HEK293 (cell line): ENCODE measurements at regions not wholly inside any gene's neighbourhood (a gene's known extent, or its start where the extent isn't known, plus 50 kb on each side); places are given as distances from the start of the nearest gene placed in this dataset.

Experiments
- CTCF ChIA-PET: fragments of 350-600 bp; formaldehyde crosslinking; extraction: SDS; loops from one replicate; lab custom pipeline; 2021; ENCODE audit warnings: antibody characterized with exemption; lab: Yijun Ruan, JAX
- POLR2A ChIA-PET: fragments of 300-600 bp; formaldehyde crosslinking; extraction: SDS; loops from one replicate; lab custom pipeline; 2020; ENCODE audit warnings: antibody characterized with exemption, inconsistent platforms; lab: Yijun Ruan, JAX
- H3K27ac ChIP-seq: fragments of 200-500 bp; sonication (Bioruptor generic); 2 replicates; pipeline ENCODE4 v1.5.1; 2014; ENCODE audit warnings: low read depth, low read length, control low read depth, inconsistent platforms; ENCODE audit errors: extremely low read depth
- H3K36me3 ChIP-seq, 2 experiments: fragments of 200-500 bp in 1 of 2; sonication (Bioruptor generic) in 1 of 2; 1 replicate in 1 of 2; 2 replicates in 1 of 2; pipeline ENCODE4 v1.5.1; 2014 to 2017; ENCODE audit warnings: inconsistent platforms in 2 of 2, low read length in 2 of 2; ENCODE audit not compliant: control insufficient read depth in 2 of 2, insufficient read depth in 1 of 2
- H3K4me1 ChIP-seq: fragments of 200-500 bp; sonication (Bioruptor generic); 2 replicates; pipeline ENCODE4 v1.5.1; 2014; ENCODE audit warnings: mild to moderate bottlenecking, low read length, inconsistent platforms; ENCODE audit not compliant: control insufficient read depth, insufficient read depth
- H3K4me3 ChIP-seq: 2 replicates; pipeline ENCODE4 v1.5.1; 2011; ENCODE audit warnings: low read depth, mild to moderate bottlenecking, control low read depth, low read length, moderate library complexity
- H3K9me3 ChIP-seq: fragments of 200-500 bp; sonication (Bioruptor generic); 2 replicates; pipeline ENCODE4 v1.5.1; 2014; ENCODE audit warnings: low read depth, low read length, inconsistent platforms; ENCODE audit not compliant: control insufficient read depth, insufficient read depth
- FEZF1 ChIP-seq: fragments of 450-650 bp; formaldehyde crosslinking; IDR thresholded peaks from 2 replicates; pipeline ENCODE4 v1.5.1; 2016; ENCODE audit warnings: missing biosample characterization, missing genetic modification characterization
- HOXC10 ChIP-seq: sonication (generic); formaldehyde crosslinking; IDR thresholded peaks from 2 replicates; pipeline ENCODE4 v1.8.1; 2023; ENCODE audit warnings: mild to moderate bottlenecking, missing genetic modification reagents
- KLF1 ChIP-seq: fragments of 450-650 bp; formaldehyde crosslinking; IDR thresholded peaks from 2 replicates; pipeline ENCODE4 v1.5.1; 2016; ENCODE audit warnings: missing biosample characterization, missing genetic modification characterization
- SETDB1 ChIP-seq: IDR thresholded peaks from one replicate; pipeline ENCODE4 v1.6.1; 2017; ENCODE audit warnings: mild to moderate bottlenecking, low read length, moderate library complexity, mixed read lengths; ENCODE audit not compliant: insufficient read length
- SP2 ChIP-seq: fragments of 450-650 bp; formaldehyde crosslinking; IDR thresholded peaks from 2 replicates; pipeline ENCODE4 v1.5.1; 2016; ENCODE audit warnings: missing biosample characterization, missing genetic modification characterization
- SP3 ChIP-seq: fragments of 450-650 bp; formaldehyde crosslinking; IDR thresholded peaks from 2 replicates; pipeline ENCODE4 v1.5.1; 2016; ENCODE audit warnings: missing biosample characterization, missing genetic modification characterization
- TRIM28 ChIP-seq: IDR thresholded peaks from 2 replicates; pipeline ENCODE4 v1.6.1; 2011; ENCODE audit warnings: low read length, control low read depth, borderline replicate concordance
- YY2 ChIP-seq: fragments of 450-650 bp; formaldehyde crosslinking; IDR thresholded peaks from 2 replicates; pipeline ENCODE4 v1.5.1; 2016; ENCODE audit warnings: missing biosample characterization, missing genetic modification characterization
- ZFHX2 ChIP-seq: fragments of 450-650 bp; formaldehyde crosslinking; conservative IDR thresholded peaks from 2 replicates; pipeline ENCODE4 v1.5.1; 2016; ENCODE audit warnings: missing biosample characterization, missing genetic modification characterization
- ZNF112 ChIP-seq: fragments of 450-650 bp; formaldehyde crosslinking; IDR thresholded peaks from 2 replicates; pipeline ENCODE4 v1.5.0; 2017; ENCODE audit warnings: missing biosample characterization, missing genetic modification characterization
- ZNF155 ChIP-seq: fragments of 450-650 bp; formaldehyde crosslinking; IDR thresholded peaks from 2 replicates; pipeline ENCODE4 v1.5.1; 2016; ENCODE audit warnings: missing biosample characterization, missing genetic modification characterization
- ZNF24 ChIP-seq: fragments of 450-650 bp; formaldehyde crosslinking; IDR thresholded peaks from 2 replicates; pipeline ENCODE4 v1.5.1; 2016; ENCODE audit warnings: missing biosample characterization, missing genetic modification characterization
- ZNF292 ChIP-seq: fragments of 450-650 bp; formaldehyde crosslinking; IDR thresholded peaks from 2 replicates; pipeline ENCODE4 v1.5.1; 2016; ENCODE audit warnings: low read depth, missing biosample characterization, missing genetic modification characterization, borderline replicate concordance
- ZNF335 ChIP-seq: fragments of 450-650 bp; formaldehyde crosslinking; conservative IDR thresholded peaks from 2 replicates; pipeline ENCODE4 v1.5.1; 2016; ENCODE audit warnings: missing biosample characterization, missing genetic modification characterization
- ZNF354C ChIP-seq: fragments of 450-650 bp; formaldehyde crosslinking; IDR thresholded peaks from 2 replicates; pipeline ENCODE4 v1.5.1; 2016; ENCODE audit warnings: missing biosample characterization, missing genetic modification characterization, low read depth, borderline replicate concordance
- ZNF549 ChIP-seq: fragments of 450-650 bp; IDR thresholded peaks from 2 replicates; pipeline ENCODE4 v1.5.1; 2018; ENCODE audit warnings: missing biosample characterization, missing genetic modification characterization, mild to moderate bottlenecking, inconsistent platforms, moderate library complexity
- ZNF555 ChIP-seq: fragments of 450-650 bp; formaldehyde crosslinking; conservative IDR thresholded peaks from 2 replicates; pipeline ENCODE4 v1.5.1; 2017; ENCODE audit warnings: missing biosample characterization, mild to moderate bottlenecking, missing genetic modification characterization, inconsistent platforms
- ZNF585B ChIP-seq: fragments of 450-650 bp; formaldehyde crosslinking; IDR thresholded peaks from 2 replicates; pipeline ENCODE4 v1.5.1; 2016; ENCODE audit warnings: missing biosample characterization, missing genetic modification characterization
- ZNF610 ChIP-seq: fragments of 450-650 bp; formaldehyde crosslinking; IDR thresholded peaks from 2 replicates; pipeline ENCODE4 v1.5.1; 2016; ENCODE audit warnings: missing biosample characterization, missing genetic modification characterization, borderline replicate concordance
- ZNF626 ChIP-seq: fragments of 450-650 bp; sonication (Bioruptor Pico); formaldehyde crosslinking; IDR thresholded peaks from 2 replicates; pipeline ENCODE4 v1.5.1; 2018; ENCODE audit warnings: missing biosample characterization, missing genetic modification characterization, inconsistent platforms
- ZNF677 ChIP-seq: fragments of 450-650 bp; IDR thresholded peaks from 2 replicates; pipeline ENCODE4 v1.5.0; 2018; ENCODE audit warnings: missing biosample characterization, mild to moderate bottlenecking, missing genetic modification characterization, moderate library complexity
- ZNF791 ChIP-seq: fragments of 450-650 bp; formaldehyde crosslinking; IDR thresholded peaks from 2 replicates; pipeline ENCODE4 v1.5.1; 2016; ENCODE audit warnings: missing biosample characterization, missing genetic modification characterization
- TF ChIP-seq, protein P1 (sequence below): fragments of 450-650 bp; formaldehyde crosslinking; IDR thresholded peaks from 2 replicates; pipeline ENCODE4 v1.5.1; 2017; ENCODE audit warnings: missing biosample characterization, missing genetic modification characterization
- TF ChIP-seq, protein P2 (sequence below): fragments of 450-650 bp; formaldehyde crosslinking; IDR thresholded peaks from 2 replicates; pipeline ENCODE4 v1.5.1; 2016; ENCODE audit warnings: missing biosample characterization, missing genetic modification characterization
- TF ChIP-seq, protein P3 (sequence below): fragments of 450-650 bp; formaldehyde crosslinking; IDR thresholded peaks from 2 replicates; pipeline ENCODE4 v1.5.1; 2016; ENCODE audit warnings: missing biosample characterization, missing genetic modification characterization
- TF ChIP-seq, protein P4 (sequence below): fragments of 450-650 bp; formaldehyde crosslinking; conservative IDR thresholded peaks from 2 replicates; pipeline ENCODE4 v1.5.1; 2016; ENCODE audit warnings: low read depth, missing biosample characterization, missing genetic modification characterization
- TF ChIP-seq, protein P5 (sequence below): sonication (generic); formaldehyde crosslinking; IDR thresholded peaks from 2 replicates; pipeline ENCODE4 v1.8.1; 2022; ENCODE audit warnings: mild to moderate bottlenecking, moderate library complexity, missing genetic modification reagents

DNA sequence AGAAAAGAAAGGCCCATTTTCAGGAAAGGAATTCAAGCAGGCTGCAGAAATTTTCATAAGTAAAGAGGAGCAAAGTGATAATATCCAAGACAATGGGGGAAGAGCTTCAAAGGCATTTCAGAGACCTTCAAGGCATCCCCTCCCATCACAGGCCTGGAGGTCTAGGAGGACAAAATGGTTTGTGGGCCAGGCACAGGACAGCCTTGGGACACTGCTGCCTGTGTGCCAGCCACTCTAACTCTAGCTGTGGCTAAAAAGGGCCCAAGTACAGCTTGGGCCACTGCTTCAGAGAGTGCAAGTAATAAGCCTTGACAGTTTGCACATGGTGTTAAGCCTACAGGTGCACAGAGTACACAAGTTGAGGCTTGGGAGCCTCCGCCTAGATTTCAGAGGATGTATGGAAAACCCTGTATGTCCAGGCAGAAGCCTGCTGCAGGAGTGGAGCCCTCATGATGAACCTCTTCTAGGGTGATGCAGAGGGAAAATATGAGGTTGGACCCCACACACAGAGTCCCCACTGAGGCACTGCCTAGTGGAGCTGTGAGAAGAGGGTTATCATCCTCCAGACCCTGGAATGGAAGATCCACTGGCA is 51.8 kb upstream of the ZSWIM5 start:
- Histone ChIP-seq H3K27ac (no peak overlapping the region), H3K4me3 (no peak overlapping the region), H3K36me3 (no peaks in the 10 kb centered on the region), H3K4me1 (no peaks in the 10 kb centered on the region), H3K9me3 (no peaks in the 10 kb centered on the region)
- POLR2A ChIA-PET: no interaction called here
- CTCF ChIA-PET: interaction anchor here (0.6 kb wide), 1 partner anchor 211 kb away, joined by 3 read pairs; no protein-coding TSS in a partner anchor
- TF ChIP-seq, protein P1, sequence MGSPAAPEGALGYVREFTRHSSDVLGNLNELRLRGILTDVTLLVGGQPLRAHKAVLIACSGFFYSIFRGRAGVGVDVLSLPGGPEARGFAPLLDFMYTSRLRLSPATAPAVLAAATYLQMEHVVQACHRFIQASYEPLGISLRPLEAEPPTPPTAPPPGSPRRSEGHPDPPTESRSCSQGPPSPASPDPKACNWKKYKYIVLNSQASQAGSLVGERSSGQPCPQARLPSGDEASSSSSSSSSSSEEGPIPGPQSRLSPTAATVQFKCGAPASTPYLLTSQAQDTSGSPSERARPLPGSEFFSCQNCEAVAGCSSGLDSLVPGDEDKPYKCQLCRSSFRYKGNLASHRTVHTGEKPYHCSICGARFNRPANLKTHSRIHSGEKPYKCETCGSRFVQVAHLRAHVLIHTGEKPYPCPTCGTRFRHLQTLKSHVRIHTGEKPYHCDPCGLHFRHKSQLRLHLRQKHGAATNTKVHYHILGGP (tag by site-specific recombination): no peak
- TF ChIP-seq, protein P2, sequence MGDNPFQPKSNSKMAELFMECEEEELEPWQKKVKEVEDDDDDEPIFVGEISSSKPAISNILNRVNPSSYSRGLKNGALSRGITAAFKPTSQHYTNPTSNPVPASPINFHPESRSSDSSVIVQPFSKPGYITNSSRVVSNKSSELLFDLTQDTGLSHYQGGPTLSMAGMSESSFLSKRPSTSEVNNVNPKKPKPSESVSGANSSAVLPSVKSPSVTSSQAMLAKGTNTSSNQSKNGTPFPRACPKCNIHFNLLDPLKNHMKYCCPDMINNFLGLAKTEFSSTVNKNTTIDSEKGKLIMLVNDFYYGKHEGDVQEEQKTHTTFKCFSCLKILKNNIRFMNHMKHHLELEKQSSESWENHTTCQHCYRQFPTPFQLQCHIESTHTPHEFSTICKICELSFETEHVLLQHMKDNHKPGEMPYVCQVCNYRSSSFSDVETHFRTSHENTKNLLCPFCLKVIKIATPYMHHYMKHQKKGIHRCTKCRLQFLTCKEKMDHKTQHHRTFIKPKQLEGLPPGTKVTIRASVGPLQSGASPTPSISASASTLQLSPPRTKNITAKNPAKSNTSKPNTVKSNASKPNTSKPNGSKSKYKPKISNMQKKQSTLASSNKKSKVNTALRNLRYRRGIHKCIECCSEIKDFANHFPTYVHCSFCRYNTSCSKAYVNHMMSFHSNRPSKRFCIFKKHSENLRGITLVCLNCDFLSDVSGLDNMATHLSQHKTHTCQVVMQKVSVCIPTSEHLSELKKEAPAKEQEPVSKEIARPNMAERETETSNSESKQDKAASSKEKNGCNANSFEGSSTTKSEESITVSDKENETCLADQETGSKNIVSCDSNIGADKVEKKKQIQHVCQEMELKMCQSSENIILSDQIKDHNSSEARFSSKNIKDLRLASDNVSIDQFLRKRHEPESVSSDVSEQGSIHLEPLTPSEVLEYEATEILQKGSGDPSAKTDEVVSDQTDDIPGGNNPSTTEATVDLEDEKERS (tag by site-specific recombination): 0 out of 2 replicates have a peak, but pooled peaks have one; percentile 49
- no peak for TF ChIP-seq ZNF335
- TF ChIP-seq ZNF292: no peak
- TF ChIP-seq ZNF610: 0 out of 2 replicates have a peak, but pooled peaks have one; percentile 13
- TF ChIP-seq SETDB1: peak; percentile 98
- TF ChIP-seq, protein P3, sequence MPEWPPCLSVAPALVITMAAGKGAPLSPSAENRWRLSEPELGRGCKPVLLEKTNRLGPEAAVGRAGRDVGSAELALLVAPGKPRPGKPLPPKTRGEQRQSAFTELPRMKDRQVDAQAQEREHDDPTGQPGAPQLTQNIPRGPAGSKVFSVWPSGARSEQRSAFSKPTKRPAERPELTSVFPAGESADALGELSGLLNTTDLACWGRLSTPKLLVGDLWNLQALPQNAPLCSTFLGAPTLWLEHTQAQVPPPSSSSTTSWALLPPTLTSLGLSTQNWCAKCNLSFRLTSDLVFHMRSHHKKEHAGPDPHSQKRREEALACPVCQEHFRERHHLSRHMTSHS: no peak
- no peak for TF ChIP-seq YY2
- TF ChIP-seq ZNF112 (tag by site-specific recombination): no peak
- peak; percentile 45; the same call in 1 of the 2 replicates for TF ChIP-seq ZNF549
- no peak for TF ChIP-seq SP3 (tag by site-specific recombination)
- TF ChIP-seq, protein P4, sequence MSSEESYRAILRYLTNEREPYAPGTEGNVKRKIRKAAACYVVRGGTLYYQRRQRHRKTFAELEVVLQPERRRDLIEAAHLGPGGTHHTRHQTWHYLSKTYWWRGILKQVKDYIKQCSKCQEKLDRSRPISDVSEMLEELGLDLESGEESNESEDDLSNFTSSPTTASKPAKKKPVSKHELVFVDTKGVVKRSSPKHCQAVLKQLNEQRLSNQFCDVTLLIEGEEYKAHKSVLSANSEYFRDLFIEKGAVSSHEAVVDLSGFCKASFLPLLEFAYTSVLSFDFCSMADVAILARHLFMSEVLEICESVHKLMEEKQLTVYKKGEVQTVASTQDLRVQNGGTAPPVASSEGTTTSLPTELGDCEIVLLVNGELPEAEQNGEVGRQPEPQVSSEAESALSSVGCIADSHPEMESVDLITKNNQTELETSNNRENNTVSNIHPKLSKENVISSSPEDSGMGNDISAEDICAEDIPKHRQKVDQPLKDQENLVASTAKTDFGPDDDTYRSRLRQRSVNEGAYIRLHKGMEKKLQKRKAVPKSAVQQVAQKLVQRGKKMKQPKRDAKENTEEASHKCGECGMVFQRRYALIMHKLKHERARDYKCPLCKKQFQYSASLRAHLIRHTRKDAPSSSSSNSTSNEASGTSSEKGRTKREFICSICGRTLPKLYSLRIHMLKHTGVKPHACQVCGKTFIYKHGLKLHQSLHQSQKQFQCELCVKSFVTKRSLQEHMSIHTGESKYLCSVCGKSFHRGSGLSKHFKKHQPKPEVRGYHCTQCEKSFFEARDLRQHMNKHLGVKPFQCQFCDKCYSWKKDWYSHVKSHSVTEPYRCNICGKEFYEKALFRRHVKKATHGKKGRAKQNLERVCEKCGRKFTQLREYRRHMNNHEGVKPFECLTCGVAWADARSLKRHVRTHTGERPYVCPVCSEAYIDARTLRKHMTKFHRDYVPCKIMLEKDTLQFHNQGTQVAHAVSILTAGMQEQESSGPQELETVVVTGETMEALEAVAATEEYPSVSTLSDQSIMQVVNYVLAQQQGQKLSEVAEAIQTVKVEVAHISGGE (tag by site-specific recombination): no peak
- peak; percentile 100 for TF ChIP-seq ZNF585B (tag by site-specific recombination)
- peak; percentile 98; the same call in 1 of the 2 replicates for TF ChIP-seq TRIM28
- no peak for TF ChIP-seq SP2 (tag by site-specific recombination)
- TF ChIP-seq ZNF626 (tag by site-specific recombination): 0 out of 2 replicates have a peak, but pooled peaks have one; percentile 30

DNA sequence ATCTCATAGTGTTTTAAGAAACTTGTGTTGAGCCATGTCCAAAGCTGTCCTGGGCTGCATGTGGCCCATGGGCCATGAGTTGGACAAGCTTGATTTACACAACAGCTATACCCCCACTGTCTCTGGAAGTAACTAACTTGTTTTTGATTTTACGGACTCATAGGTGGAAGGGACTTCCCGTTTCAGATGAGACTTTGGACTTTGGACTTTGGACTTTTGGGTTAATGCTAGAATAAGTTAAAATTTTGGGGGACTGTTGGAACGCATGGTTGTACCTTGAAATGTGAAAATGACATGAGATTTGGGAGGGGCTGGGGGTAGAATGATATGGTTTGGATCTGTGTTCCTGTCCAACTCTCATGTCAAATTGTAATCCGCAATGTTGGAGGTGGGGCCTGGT is 52.6 kb upstream of the ZSWIM5 start:
- no peaks in the 10 kb centered on the region for H3K36me3 ChIP-seq
- H3K27ac ChIP-seq: no peak overlapping the region
- no peaks in the 10 kb centered on the region for H3K4me1 ChIP-seq
- ChIA-PET CTCF (interaction anchor here (0.6 kb wide), 1 partner anchor 210 kb away, joined by 3 read pairs; no protein-coding TSS in a partner anchor), POLR2A (no interaction called here)
- H3K9me3 ChIP-seq: no peaks in the 10 kb centered on the region
- no peak overlapping the region for H3K4me3 ChIP-seq
- TF ChIP-seq ZNF155 (tag by site-specific recombination) (no peak), ZNF791 (tag by site-specific recombination) (no peak), ZNF677 (tag by site-specific recombination) (no peak), FEZF1 (tag by site-specific recombination) (no peak), KLF1 (tag by site-specific recombination) (no peak), ZFHX2 (tag by site-specific recombination) (no peak), ZNF555 (tag by site-specific recombination) (no peak), HOXC10 (CRISPR knock-in tag) (no peak), ZNF24 (tag by site-specific recombination) (no peak), ZNF354C (tag by site-specific recombination) (no peak)
- TF ChIP-seq, protein P5, sequence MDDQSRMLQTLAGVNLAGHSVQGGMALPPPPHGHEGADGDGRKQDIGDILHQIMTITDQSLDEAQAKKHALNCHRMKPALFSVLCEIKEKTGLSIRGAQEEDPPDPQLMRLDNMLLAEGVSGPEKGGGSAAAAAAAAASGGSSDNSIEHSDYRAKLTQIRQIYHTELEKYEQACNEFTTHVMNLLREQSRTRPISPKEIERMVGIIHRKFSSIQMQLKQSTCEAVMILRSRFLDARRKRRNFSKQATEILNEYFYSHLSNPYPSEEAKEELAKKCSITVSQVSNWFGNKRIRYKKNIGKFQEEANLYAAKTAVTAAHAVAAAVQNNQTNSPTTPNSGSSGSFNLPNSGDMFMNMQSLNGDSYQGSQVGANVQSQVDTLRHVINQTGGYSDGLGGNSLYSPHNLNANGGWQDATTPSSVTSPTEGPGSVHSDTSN (CRISPR knock-in tag): no peak
- TF ChIP-seq, all 188 proteins: peak for 0
